HCT116 (cell line): ENCODE measurements at regions not wholly inside any gene's neighbourhood (a gene's known extent, or its start where the extent isn't known, plus 50 kb on each side); places are given as distances from the start of the nearest gene placed in this dataset.

ENCODE experiments used
- ATAC-seq: fragments of 200-7000 bp; cut with Tn5 transposase; 2 replicates; pipeline ENCODE4 v1.9.1; 2020; ENCODE audit warnings: mild to moderate bottlenecking, moderate library complexity
- BruUV-seq: library from RNA; stranded (reverse); fragments of 400-500 nt; replicated peaks from 2 replicates; lab custom pipeline; 2021; lab: Mats Ljungman, UMichigan
- CTCF ChIA-PET: fragments of 300-600 bp; sonication (Branson Sonifier 250); formaldehyde crosslinking; loops from one replicate; lab custom pipeline; 2021; ENCODE audit warnings: antibody characterized with exemption; lab: Charles Lee
- POLR2A ChIA-PET: fragments of 300-600, 350-600 bp; sonication (Branson Sonifier 250); formaldehyde crosslinking; loops from one replicate; lab custom pipeline; 2021; ENCODE audit warnings: antibody characterized with exemption; lab: Charles Lee
- RAD21 ChIA-PET, 2 experiments: fragments of 300-600 bp; sonication (Branson Sonifier 250); formaldehyde crosslinking; loops; one replicate each; lab custom pipeline; 2023; ENCODE audit warnings: low total read pairs in 2 of 2; ENCODE audit not compliant: uncharacterized antibody in 2 of 2, unreplicated experiment in 2 of 2, low non-redundant PET in 1 of 2; lab: Charles Lee
- DNase-seq: peaks from one replicate; pipeline ENCODE4 v3.0.0-alpha.2; 2010; ENCODE audit warnings: low read depth, low spot score
- H2AFZ ChIP-seq: fragments of 200-600 bp; shearing (Covaris generic), sonication (generic); 2 replicates; pipeline ENCODE4 v1.6.1; 2017; ENCODE audit warnings: low read depth, mixed run types, mixed read lengths, antibody characterized with exemption, low read length; ENCODE audit not compliant: poor library complexity, severe bottlenecking
- H3K27ac ChIP-seq: 2 replicates; pipeline ENCODE4 v1.5.1; 2012; ENCODE audit warnings: low read depth, low read length
- H3K27me3 ChIP-seq: fragments of 200-600 bp; sonication (generic); 2 replicates; pipeline ENCODE4 v1.6.1; 2016; ENCODE audit warnings: mixed run types, low read length, mixed read lengths; ENCODE audit not compliant: insufficient read depth
- H3K36me3 ChIP-seq, 2 experiments: fragments of 200-500 bp in 1 of 2; fragments of 200-600 bp in 1 of 2; sonication (Bioruptor generic) in 1 of 2; sonication (generic) in 1 of 2; 2 replicates each; pipeline versions ENCODE4 v1.5.1 to v1.6.1; 2014 to 2016; ENCODE audit warnings: low read length in 2 of 2, inconsistent platforms in 1 of 2, mixed read lengths in 1 of 2, mixed run types in 1 of 2; ENCODE audit not compliant: insufficient read depth in 2 of 2, control insufficient read depth in 1 of 2
- H3K4me1 ChIP-seq, 2 experiments: fragments of 200-600 bp in 1 of 2; sonication (generic) in 1 of 2; 2 replicates each; pipeline versions ENCODE4 v1.5.1 to v1.6.1; 2012 to 2017; ENCODE audit warnings: low read length in 2 of 2, inconsistent platforms in 1 of 2, mild to moderate bottlenecking in 1 of 2, mixed read lengths in 1 of 2, mixed run types in 1 of 2, moderate library complexity in 1 of 2; ENCODE audit not compliant: insufficient read depth in 2 of 2, control insufficient read depth in 1 of 2
- H3K4me2 ChIP-seq: fragments of 200-600 bp; sonication (generic); 2 replicates; pipeline ENCODE4 v1.6.1; 2017; ENCODE audit warnings: mixed run types, low read length, mixed read lengths
- H3K4me3 ChIP-seq, 2 experiments: fragments of 200-600 bp in 1 of 2; sonication (generic) in 1 of 2; replicated peaks in 1 of 2; 2 replicates each; pipeline ENCODE4 v1.5.1; 2011 to 2016; ENCODE audit warnings: low read length in 2 of 2, control low read depth in 1 of 2, low read depth in 1 of 2, mild to moderate bottlenecking in 1 of 2, mixed read lengths in 1 of 2, mixed run types in 1 of 2
- H3K79me2 ChIP-seq: fragments of 200-600 bp; sonication (generic); 2 replicates; pipeline ENCODE4 v1.6.1; 2017; ENCODE audit warnings: mild to moderate bottlenecking, mixed run types, low read length, moderate library complexity, mixed read lengths; ENCODE audit not compliant: insufficient read depth
- H3K9ac ChIP-seq: fragments of 200-600 bp; sonication (generic); 2 replicates; pipeline ENCODE4 v1.6.1; 2016; ENCODE audit warnings: low read length, mixed read lengths
- H3K9me2 ChIP-seq: fragments of 200-600 bp; sonication (generic), shearing (Covaris generic); 2 replicates; pipeline ENCODE4 v1.6.1; 2017; ENCODE audit warnings: mixed run types, mild to moderate bottlenecking, moderate library complexity; ENCODE audit not compliant: insufficient read depth
- H3K9me3 ChIP-seq, 2 experiments: fragments of 200-500 bp in 1 of 2; fragments of 200-600 bp in 1 of 2; sonication (Bioruptor generic) in 1 of 2; sonication (generic) in 1 of 2; 2 replicates each; pipeline ENCODE4 v1.6.1; 2014 to 2017; ENCODE audit warnings: low read length in 2 of 2, mixed read lengths in 2 of 2, inconsistent platforms in 1 of 2, low read depth in 1 of 2, mild to moderate bottlenecking in 1 of 2, mixed run types in 1 of 2, moderate library complexity in 1 of 2; ENCODE audit not compliant: control insufficient read depth in 1 of 2, insufficient read depth in 1 of 2
- H4K20me1 ChIP-seq: fragments of 200-600 bp; sonication (generic), shearing (Covaris generic); 2 replicates; pipeline ENCODE4 v1.6.1; 2017; ENCODE audit warnings: mixed run types, mild to moderate bottlenecking, moderate library complexity; ENCODE audit not compliant: insufficient read depth
- CTCF ChIP-seq, 3 experiments: fragments of 200-600 bp in 1 of 3; sonication (generic) in 1 of 3; IDR thresholded peaks in 2 of 3; conservative IDR thresholded peaks in 1 of 3; 2 replicates each; pipeline ENCODE4 v1.5.1; 2012 to 2017; ENCODE audit warnings: low read depth in 2 of 3, low read length in 2 of 3, antibody characterized with exemption in 1 of 3, borderline replicate concordance in 1 of 3, control low read depth in 1 of 3, mild to moderate bottlenecking in 1 of 3, mixed read lengths in 1 of 3, mixed run types in 1 of 3, moderate library complexity in 1 of 3; ENCODE audit not compliant: insufficient read depth in 1 of 3
- TCF7L2 ChIP-seq: IDR thresholded peaks from 2 replicates; pipeline ENCODE4 v1.7.0; 2011; ENCODE audit warnings: borderline replicate concordance, inconsistent platforms; ENCODE audit not compliant: insufficient read depth, insufficient read length; ENCODE audit errors: extremely low read depth
- intact Hi-C: fragments of 100-400 bp; cut with micrococcal nuclease; formaldehyde crosslinking; loops from 2 replicates; pipeline ENCODE4 v1.10.0; 2022
- TF ChIP-seq, protein P1 (sequence below): IDR thresholded peaks from 2 replicates; pipeline ENCODE4 v1.6.1; 2012
- TF ChIP-seq, protein P2 (sequence below): IDR thresholded peaks from 2 replicates; pipeline ENCODE4 v1.6.1; 2012; ENCODE audit warnings: low read depth

GRCh38 chr7:15099074-15099473, 196.5 kb upstream of the DGKB start (continued):
- TF ChIP-seq CTCF (IDR thresholded peaks at IDR 0.05 in 2 of 3, conservative IDR thresholded peaks at IDR 0.05 in 1 of 3; ENCODE audit: borderline replicate concordance in 1 of 3, insufficient read depth in 1 of 3, low read depth in 2 of 3, low read length in 2 of 3) (no peak), TCF7L2 (no peak)

DNA sequence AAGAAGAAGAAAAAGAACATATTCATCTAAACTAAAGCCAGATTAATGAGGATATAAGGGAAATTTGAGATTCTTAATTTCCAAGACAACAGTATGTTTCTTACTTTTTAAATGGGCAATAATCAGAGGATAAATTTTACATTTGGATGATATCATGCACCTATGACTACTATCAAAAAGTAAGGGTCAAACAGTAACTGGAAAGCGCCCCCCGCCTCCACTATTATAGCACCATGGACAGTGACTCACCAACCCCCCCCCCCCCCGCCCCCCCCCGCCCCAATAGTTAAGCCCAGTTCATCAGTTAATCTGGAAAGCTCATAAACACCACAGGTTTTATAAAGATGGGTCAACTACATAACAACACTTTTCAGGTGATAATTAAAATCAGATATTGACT, 194.3 kb upstream of the DGKB start:
- Histone ChIP-seq H3K9me3 (no peaks in the 10 kb centered on the region), H3K4me1 (no peaks in the 10 kb centered on the region), H3K4me2 (no peak overlapping the region), H3K9me2 (no peaks in the 10 kb centered on the region), H3K9ac (no peak overlapping the region), H3K79me2 (no peaks in the 10 kb centered on the region), H3K27me3 (no peaks in the 10 kb centered on the region), H2AFZ (no peak overlapping the region), H3K27ac (no peak overlapping the region), H3K36me3 (no peaks in the 10 kb centered on the region), H3K4me3 (no peak overlapping the region), H4K20me1 (no peaks in the 10 kb centered on the region)
- intact Hi-C loops: no loop called here
- ChIA-PET CTCF (no interaction called here), RAD21 (no interaction called here), POLR2A (no interaction called here)
- TF ChIP-seq, protein P1, sequence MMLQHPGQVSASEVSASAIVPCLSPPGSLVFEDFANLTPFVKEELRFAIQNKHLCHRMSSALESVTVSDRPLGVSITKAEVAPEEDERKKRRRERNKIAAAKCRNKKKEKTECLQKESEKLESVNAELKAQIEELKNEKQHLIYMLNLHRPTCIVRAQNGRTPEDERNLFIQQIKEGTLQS: no peak
- TF ChIP-seq, protein P2, sequence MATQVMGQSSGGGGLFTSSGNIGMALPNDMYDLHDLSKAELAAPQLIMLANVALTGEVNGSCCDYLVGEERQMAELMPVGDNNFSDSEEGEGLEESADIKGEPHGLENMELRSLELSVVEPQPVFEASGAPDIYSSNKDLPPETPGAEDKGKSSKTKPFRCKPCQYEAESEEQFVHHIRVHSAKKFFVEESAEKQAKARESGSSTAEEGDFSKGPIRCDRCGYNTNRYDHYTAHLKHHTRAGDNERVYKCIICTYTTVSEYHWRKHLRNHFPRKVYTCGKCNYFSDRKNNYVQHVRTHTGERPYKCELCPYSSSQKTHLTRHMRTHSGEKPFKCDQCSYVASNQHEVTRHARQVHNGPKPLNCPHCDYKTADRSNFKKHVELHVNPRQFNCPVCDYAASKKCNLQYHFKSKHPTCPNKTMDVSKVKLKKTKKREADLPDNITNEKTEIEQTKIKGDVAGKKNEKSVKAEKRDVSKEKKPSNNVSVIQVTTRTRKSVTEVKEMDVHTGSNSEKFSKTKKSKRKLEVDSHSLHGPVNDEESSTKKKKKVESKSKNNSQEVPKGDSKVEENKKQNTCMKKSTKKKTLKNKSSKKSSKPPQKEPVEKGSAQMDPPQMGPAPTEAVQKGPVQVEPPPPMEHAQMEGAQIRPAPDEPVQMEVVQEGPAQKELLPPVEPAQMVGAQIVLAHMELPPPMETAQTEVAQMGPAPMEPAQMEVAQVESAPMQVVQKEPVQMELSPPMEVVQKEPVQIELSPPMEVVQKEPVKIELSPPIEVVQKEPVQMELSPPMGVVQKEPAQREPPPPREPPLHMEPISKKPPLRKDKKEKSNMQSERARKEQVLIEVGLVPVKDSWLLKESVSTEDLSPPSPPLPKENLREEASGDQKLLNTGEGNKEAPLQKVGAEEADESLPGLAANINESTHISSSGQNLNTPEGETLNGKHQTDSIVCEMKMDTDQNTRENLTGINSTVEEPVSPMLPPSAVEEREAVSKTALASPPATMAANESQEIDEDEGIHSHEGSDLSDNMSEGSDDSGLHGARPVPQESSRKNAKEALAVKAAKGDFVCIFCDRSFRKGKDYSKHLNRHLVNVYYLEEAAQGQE: peak; percentile 17
- DNase-seq (no peak), ATAC-seq (no peak)
- BruUV-seq: no TSS peak
